ENCODE measurements at regions not wholly inside any gene's neighbourhood (a gene's known extent, or its start where the extent isn't known, plus 50 kb on each side); places are given as distances from the start of the nearest gene placed in this dataset.

DNA sequence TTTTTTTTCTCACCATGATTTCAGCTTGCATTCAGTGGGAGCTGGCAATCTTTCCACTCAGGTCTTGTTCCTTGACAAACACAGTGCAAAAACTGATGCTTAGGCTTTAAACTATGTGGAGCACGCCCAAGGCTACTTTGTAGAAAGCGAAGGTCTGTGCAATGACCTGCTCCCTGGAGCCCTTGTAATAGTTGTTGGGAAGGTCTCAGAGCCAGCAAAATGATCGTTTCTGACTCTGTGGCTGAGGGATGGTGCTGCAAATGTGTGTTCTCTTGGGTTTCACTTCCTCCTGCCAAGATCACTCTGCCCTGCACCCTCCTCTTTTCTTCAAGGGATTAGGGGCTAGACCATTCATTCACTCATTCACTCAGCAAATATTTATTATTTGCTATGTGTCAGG is 249.7 kb upstream of the MAP3K1 start:
- no peak for DNase-seq (ENCODE audit: low spot score)
- Histone ChIP-seq H3K79me2 (ENCODE audit: insufficient read depth, low read length) (no peaks in the 10 kb centered on the region), H2AFZ (ENCODE audit: low read length) (no peak overlapping the region), H3K4me2 (ENCODE audit: low read depth, low read length) (peak overlapping the region; percentile 64), H3K4me3 (replicated peaks in 1 of 3; ENCODE audit: insufficient read depth in 1 of 3, low read depth in 2 of 3, low read length in 3 of 3) (peak overlapping the region in 1 of 3 experiments; percentile 1; a peak in 1 of 6 replicates), H4K20me1 (ENCODE audit: insufficient read depth, low read length) (no peaks in the 10 kb centered on the region), H3K9ac (ENCODE audit: insufficient read depth, low read depth, low read length) (no peak overlapping the region), H3K27ac (ENCODE audit: extremely low read length, insufficient read depth, low read length) (no peak overlapping the region), H3K36me3 (replicated peaks in 1 of 2; ENCODE audit: control insufficient read depth in 1 of 2, insufficient read depth in 2 of 2, low read length in 2 of 2) (no peaks in the 10 kb centered on the region), H3K9me3 (ENCODE audit: low read length) (no peaks in the 10 kb centered on the region), H3K4me1 (ENCODE audit: insufficient read depth, low read length) (peaks cover 32% of the 10 kb centered on the region), H3K27me3 (ENCODE audit: control insufficient read depth in 1 of 2, insufficient read depth in 2 of 2, low read length in 2 of 2) (0 out of 5 replicates have a peak, but pooled peaks cover 0 to 1% of the 10 kb centered on the region in 2 experiments)
- TF ChIP-seq ZFP36L1 (CRISPR knock-in tag; IDR thresholded peaks at IDR 0.05), result 0 out of 2 replicates have a peak, but pooled peaks have one; percentile 49
- no peak for TF ChIP-seq ZNF674 (CRISPR knock-in tag; IDR thresholded peaks at IDR 0.05; ENCODE audit: low read depth)
- ATAC-seq, result peak; percentile 54
- intact Hi-C loops (cut with micrococcal nuclease; ENCODE audit: unreplicated experiment) (loop anchor here (10.0 kb wide), 1 partner anchor 69 kb away; no protein-coding TSS in a partner anchor), in situ Hi-C loops (cut with HindIII; ENCODE audit: extremely low pct_ligation_motif_present, low pct_unique_long_range_greater_than_20kb) (no loop called here)
- 24% methylated on average over 3 of the region's 3 CpGs for WGBS (ENCODE audit: low lambda C conversion rate)
- BruUV-seq (replicated peaks), result no TSS peak
- POLR2A ChIA-PET, result interaction anchor here (1.7 kb wide), 1 partner anchor 85 kb away, joined by 6 read pairs; no protein-coding TSS in a partner anchor
- CTCF ChIA-PET (ENCODE audit: low intra/inter-chr PET ratio, low total read pairs), result no interaction called here
- FAIRE-seq, result no peak

DNA sequence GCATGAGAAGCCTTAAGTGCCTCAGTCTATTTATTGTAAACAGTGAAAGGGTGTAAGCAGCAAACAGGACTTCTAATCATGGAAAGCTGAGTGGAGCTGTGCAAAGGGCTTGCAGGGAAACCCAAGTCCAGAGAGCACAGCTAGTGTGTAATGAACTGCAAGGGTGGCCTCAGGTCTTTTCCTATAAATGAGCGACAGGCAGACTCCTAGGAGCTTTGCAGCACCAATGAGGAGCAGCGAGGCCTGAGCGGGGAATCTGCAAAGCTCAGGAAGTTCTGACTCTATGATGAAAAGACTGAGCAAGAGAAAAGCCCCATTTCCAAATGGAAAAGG is 250.1 kb upstream of the MAP3K1 start:
- H3K27me3 ChIP-seq (ENCODE audit: control insufficient read depth in 1 of 2, insufficient read depth in 2 of 2, low read length in 2 of 2), result 0 out of 5 replicates have a peak, but pooled peaks cover 0 to 1% of the 10 kb centered on the region in 2 experiments
- H3K9me3 ChIP-seq (ENCODE audit: low read length), result no peaks in the 10 kb centered on the region
- in situ Hi-C loops (cut with HindIII; ENCODE audit: extremely low pct_ligation_motif_present, low pct_unique_long_range_greater_than_20kb) (no loop called here), intact Hi-C loops (cut with micrococcal nuclease; ENCODE audit: unreplicated experiment) (loop anchor here (10.0 kb wide), 1 partner anchor 70 kb away; no protein-coding TSS in a partner anchor)
- POLR2A ChIA-PET, result interaction anchor here (1.0 to 1.7 kb wide), 2 partner anchors 13 to 85 kb away, joined by 3 to 6 read pairs; no protein-coding TSS in a partner anchor
- H3K27ac ChIP-seq (ENCODE audit: extremely low read length, insufficient read depth, low read length), result peak overlapping the region; percentile 5
- peak overlapping the region; percentile 64 for H3K4me2 ChIP-seq (ENCODE audit: low read depth, low read length)
- DNase-seq (ENCODE audit: low spot score), result peak; percentile 7
- no peaks in the 10 kb centered on the region for H3K36me3 ChIP-seq (replicated peaks in 1 of 2; ENCODE audit: control insufficient read depth in 1 of 2, insufficient read depth in 2 of 2, low read length in 2 of 2)
- WGBS (ENCODE audit: low lambda C conversion rate), result 0% methylated on average over 3 of the region's 3 CpGs
- no peak overlapping the region for H2AFZ ChIP-seq (ENCODE audit: low read length)
- TF ChIP-seq, protein P1, sequence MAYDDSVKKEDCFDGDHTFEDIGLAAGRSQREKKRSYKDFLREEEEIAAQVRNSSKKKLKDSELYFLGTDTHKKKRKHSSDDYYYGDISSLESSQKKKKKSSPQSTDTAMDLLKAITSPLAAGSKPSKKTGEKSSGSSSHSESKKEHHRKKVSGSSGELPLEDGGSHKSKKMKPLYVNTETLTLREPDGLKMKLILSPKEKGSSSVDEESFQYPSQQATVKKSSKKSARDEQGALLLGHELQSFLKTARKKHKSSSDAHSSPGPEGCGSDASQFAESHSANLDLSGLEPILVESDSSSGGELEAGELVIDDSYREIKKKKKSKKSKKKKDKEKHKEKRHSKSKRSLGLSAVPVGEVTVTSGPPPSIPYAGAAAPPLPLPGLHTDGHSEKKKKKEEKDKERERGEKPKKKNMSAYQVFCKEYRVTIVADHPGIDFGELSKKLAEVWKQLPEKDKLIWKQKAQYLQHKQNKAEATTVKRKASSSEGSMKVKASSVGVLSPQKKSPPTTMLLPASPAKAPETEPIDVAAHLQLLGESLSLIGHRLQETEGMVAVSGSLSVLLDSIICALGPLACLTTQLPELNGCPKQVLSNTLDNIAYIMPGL (CRISPR knock-in tag; IDR thresholded peaks at IDR 0.05; ENCODE audit: borderline replicate concordance in 1 of 2, low read depth in 1 of 2), result no peak
- TF ChIP-seq TGIF2 (CRISPR knock-in tag; IDR thresholded peaks at IDR 0.05) (0 out of 2 replicates have a peak, but pooled peaks have one; percentile 15), HNF4A (CRISPR knock-in tag; IDR thresholded peaks at IDR 0.05) (peak; percentile 21; the same call in 1 of the 2 replicates), REPIN1 (CRISPR knock-in tag; IDR thresholded peaks at IDR 0.05; ENCODE audit: borderline replicate concordance, low read depth) (no peak)
- TF ChIP-seq, protein P2, sequence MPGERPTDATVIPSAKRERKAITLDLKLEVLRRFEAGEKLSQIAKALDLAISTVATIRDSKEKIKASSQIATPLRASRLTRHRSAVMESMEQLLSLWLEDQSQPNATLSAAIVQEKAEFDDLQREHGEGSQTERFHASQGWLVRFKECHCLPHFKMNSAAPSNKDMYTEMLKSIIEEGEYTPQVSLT (CRISPR knock-in tag; IDR thresholded peaks at IDR 0.05; ENCODE audit: borderline replicate concordance, low read depth), result no peak
- no peak for FAIRE-seq
- H4K20me1 ChIP-seq (ENCODE audit: insufficient read depth, low read length), result no peaks in the 10 kb centered on the region
- no peak overlapping the region for H3K9ac ChIP-seq (ENCODE audit: insufficient read depth, low read depth, low read length)
- ATAC-seq, result peak; percentile 86
- CTCF ChIA-PET (ENCODE audit: low intra/inter-chr PET ratio, low total read pairs), result no interaction called here
- H3K4me1 ChIP-seq (ENCODE audit: insufficient read depth, low read length), result peaks cover 32% of the 10 kb centered on the region
- BruUV-seq (replicated peaks), result no TSS peak
- H3K4me3 ChIP-seq (replicated peaks in 1 of 3; ENCODE audit: insufficient read depth in 1 of 3, low read depth in 2 of 3, low read length in 3 of 3), result peak overlapping the region in 1 of 3 experiments; percentile 1; a peak in 2 of 6 replicates
- no peaks in the 10 kb centered on the region for H3K79me2 ChIP-seq (ENCODE audit: insufficient read depth, low read length)

All from HepG2 (cell line).